GM18907 (cell line): ENCODE measurements at regions not wholly inside any gene's neighbourhood (a gene's known extent, or its start where the extent isn't known, plus 50 kb on each side); places are given as distances from the start of the nearest gene placed in this dataset.
"Not testable (repeated sequence)": the region's sequence is repeated elsewhere in the genome, so short reads cannot be mapped to it uniquely, and the experiment has no call there.

Experiments
- ATAC-seq: cut with Tn5 transposase; IDR thresholded peaks from one replicate; pipeline ENCODE4 v1.9.1; 2021; ENCODE audit warnings: mild to moderate bottlenecking, moderate library complexity; ENCODE audit not compliant: unreplicated experiment

GRCh38 chr1:177648138-177648537 lies 321.7 kb downstream of the SEC16B start:
- no peak for ATAC-seq

- ATAC-seq, result no peak
Observed at GRCh38 chr1:177646757-177647730, 322.8 kb downstream of the SEC16B start.

- no peak for ATAC-seq
Observed at GRCh38 chr1:177645491-177646190, 324.2 kb downstream of the SEC16B start.

GRCh38 chr1:177640687-177641086 lies 329.2 kb downstream of the SEC16B start:
- no peak for ATAC-seq

- ATAC-seq, result not testable (repeated sequence)
Observed at GRCh38 chr1:177634151-177634550, 335.7 kb downstream of the SEC16B start.

GRCh38 chr1:177632923-177633615 lies 336.8 kb downstream of the SEC16B start:
- ATAC-seq, result no peak

GRCh38 chr1:177631770-177632169 lies 338.1 kb downstream of the SEC16B start:
- no peak for ATAC-seq

- ATAC-seq, result no peak
Observed at GRCh38 chr1:177629526-177629925, 340.3 kb downstream of the SEC16B start.

- ATAC-seq, result no peak
Observed at GRCh38 chr1:177627148-177627910, 342.5 kb downstream of the SEC16B start.

- ATAC-seq, result no peak
Observed at GRCh38 chr1:177620636-177621190, 349.1 kb downstream of the SEC16B start.

GRCh38 chr1:177615251-177615650 lies 354.6 kb downstream of the SEC16B start:
- no peak for ATAC-seq

GRCh38 chr1:177611402-177611801 lies 358.5 kb downstream of the SEC16B start:
- ATAC-seq, result no peak

GRCh38 chr1:177609953-177610352 lies 359.9 kb downstream of the SEC16B start:
- no peak for ATAC-seq

- no peak for ATAC-seq
Observed at GRCh38 chr1:177600936-177601335, 368.9 kb downstream of the SEC16B start.

- no peak for ATAC-seq
Observed at GRCh38 chr1:177600321-177600720, 369.5 kb downstream of the SEC16B start.

GRCh38 chr1:177597393-177597792 lies 372.5 kb downstream of the SEC16B start:
- no peak for ATAC-seq

- ATAC-seq, result no peak
Observed at GRCh38 chr1:177596485-177596884, 373.4 kb downstream of the SEC16B start.

GRCh38 chr1:177593105-177593504 lies 376.8 kb downstream of the SEC16B start:
- no peak for ATAC-seq

GRCh38 chr1:177592624-177593023 lies 377.2 kb downstream of the SEC16B start:
- ATAC-seq, result no peak

- no peak for ATAC-seq
Observed at GRCh38 chr1:177591155-177591554, 378.7 kb downstream of the SEC16B start.
